WERI-Rb-1 (cell line): ENCODE measurements at regions not wholly inside any gene's neighbourhood (a gene's known extent, or its start where the extent isn't known, plus 50 kb on each side); places are given as distances from the start of the nearest gene placed in this dataset.

Source experiments
- DNase-seq: peaks from one replicate; pipeline ENCODE4 v3.0.0-alpha.2; 2020
- H3K27ac ChIP-seq: fragments of 250-450 bp; sonication (Bioruptor Pico); 2 replicates; pipeline ENCODE4 v1.5.1; 2020; ENCODE audit warnings: mild to moderate bottlenecking, moderate library complexity
- H3K27me3 ChIP-seq: fragments of 250-450 bp; sonication (Bioruptor Pico); 2 replicates; pipeline ENCODE4 v1.5.1; 2021; ENCODE audit warnings: mild to moderate bottlenecking, low read depth, moderate library complexity; ENCODE audit not compliant: insufficient read depth, severe bottlenecking
- H3K36me3 ChIP-seq: fragments of 250-450 bp; sonication (Bioruptor Pico); 2 replicates; pipeline ENCODE4 v1.5.1; 2020; ENCODE audit warnings: mild to moderate bottlenecking, moderate library complexity
- H3K4me3 ChIP-seq: 2 replicates; pipeline ENCODE4 v1.5.1; 2011; ENCODE audit warnings: low read depth, mild to moderate bottlenecking, control low read depth, low read length
- H3K9me3 ChIP-seq: fragments of 250-450 bp; sonication (Bioruptor Pico); 2 replicates; pipeline ENCODE4 v1.5.1; 2021; ENCODE audit warnings: mild to moderate bottlenecking, moderate library complexity; ENCODE audit not compliant: severe bottlenecking
- CTCF ChIP-seq: IDR thresholded peaks from 2 replicates; pipeline ENCODE4 v1.5.1; 2011; ENCODE audit warnings: low read depth, mild to moderate bottlenecking, control low read depth, inconsistent platforms, low read length

GRCh38 chr5:111854186-111854585, 97.2 kb upstream of the NREP start:
- Histone ChIP-seq H3K27ac (no peak overlapping the region), H3K4me3 (no peak overlapping the region), H3K36me3 (no peaks in the 10 kb centered on the region), H3K27me3 (no peaks in the 10 kb centered on the region), H3K9me3 (no peaks in the 10 kb centered on the region)
- no peak for TF ChIP-seq CTCF
- DNase-seq = no peak

- Histone ChIP-seq H3K27ac (no peak overlapping the region), H3K9me3 (no peaks in the 10 kb centered on the region), H3K36me3 (no peaks in the 10 kb centered on the region), H3K4me3 (no peak overlapping the region), H3K27me3 (no peaks in the 10 kb centered on the region)
- DNase-seq = no peak
- TF ChIP-seq CTCF = no peak
These were observed 96.8 kb upstream of the NREP start for GRCh38 chr5:111853748-111854147.

DNA sequence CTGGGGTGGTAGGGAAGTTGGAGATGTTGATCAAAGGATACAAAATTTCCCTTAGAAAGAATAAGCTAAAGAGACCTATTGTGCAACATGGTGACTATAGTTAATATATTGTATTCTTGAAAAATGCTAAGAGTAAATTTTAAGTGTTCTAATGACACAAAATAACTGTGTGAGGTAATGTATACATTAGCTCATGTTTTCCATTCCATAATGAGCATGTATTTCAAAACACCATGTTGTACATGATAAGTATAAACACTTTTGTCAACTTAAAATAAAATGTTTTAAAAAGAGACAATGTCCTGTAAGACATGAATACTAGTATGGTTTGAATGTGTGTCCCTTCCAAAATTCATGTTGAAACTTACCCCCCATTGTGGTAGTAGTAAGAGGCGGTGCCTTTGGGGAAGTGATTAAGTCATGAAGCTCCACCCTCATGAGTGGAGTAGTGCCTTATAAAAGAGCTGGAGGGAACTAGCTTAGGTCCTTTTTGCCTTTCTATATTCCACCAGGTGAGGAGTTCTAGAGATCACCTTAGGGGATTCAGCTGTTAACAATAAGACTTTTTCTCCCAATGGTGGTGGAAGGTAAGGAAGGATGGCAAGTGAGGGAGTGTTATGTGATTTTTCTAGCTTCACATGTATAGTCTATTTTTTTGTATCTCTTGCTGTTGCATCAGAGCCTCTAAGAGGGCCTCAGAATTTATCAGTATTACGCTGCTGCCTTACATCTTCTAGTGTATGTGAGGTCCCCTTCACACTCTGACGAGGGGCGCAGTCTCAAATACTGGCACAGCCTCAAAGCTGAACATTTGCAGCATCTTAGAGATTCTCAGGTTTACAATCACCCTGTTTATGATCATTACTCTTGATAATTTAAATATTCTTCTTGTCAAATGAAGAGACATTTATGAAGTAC, 94.9 kb upstream of the NREP start:
- Histone ChIP-seq H3K9me3 (no peaks in the 10 kb centered on the region), H3K27me3 (no peaks in the 10 kb centered on the region), H3K4me3 (no peak overlapping the region), H3K27ac (no peak overlapping the region), H3K36me3 (no peaks in the 10 kb centered on the region)
- no peak for DNase-seq
- no peak for TF ChIP-seq CTCF

DNA sequence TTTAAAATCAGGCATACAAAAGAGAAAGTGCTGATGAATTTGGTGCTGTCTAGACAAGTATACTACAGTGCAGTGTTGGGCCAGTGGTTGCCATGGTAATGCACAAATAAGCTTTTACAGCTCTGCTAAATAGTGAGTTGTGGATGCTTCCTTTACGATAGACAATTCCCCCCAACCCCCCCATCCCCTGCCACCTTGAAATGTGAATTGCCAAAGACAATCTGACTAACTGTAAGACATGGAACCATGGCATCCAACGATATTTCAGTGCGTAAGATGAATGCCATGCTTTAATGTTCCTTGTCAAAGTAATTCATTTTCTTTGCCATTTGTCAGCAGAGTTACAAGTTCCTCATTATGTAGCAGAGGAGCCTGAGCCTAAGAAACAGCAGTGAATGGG, 91.5 kb upstream of the NREP start:
- H3K27me3 ChIP-seq = no peaks in the 10 kb centered on the region
- H3K27ac ChIP-seq = no peak overlapping the region
- no peaks in the 10 kb centered on the region for H3K9me3 ChIP-seq
- DNase-seq = no peak
- H3K36me3 ChIP-seq = no peaks in the 10 kb centered on the region
- TF ChIP-seq CTCF = no peak
- no peak overlapping the region for H3K4me3 ChIP-seq

DNA sequence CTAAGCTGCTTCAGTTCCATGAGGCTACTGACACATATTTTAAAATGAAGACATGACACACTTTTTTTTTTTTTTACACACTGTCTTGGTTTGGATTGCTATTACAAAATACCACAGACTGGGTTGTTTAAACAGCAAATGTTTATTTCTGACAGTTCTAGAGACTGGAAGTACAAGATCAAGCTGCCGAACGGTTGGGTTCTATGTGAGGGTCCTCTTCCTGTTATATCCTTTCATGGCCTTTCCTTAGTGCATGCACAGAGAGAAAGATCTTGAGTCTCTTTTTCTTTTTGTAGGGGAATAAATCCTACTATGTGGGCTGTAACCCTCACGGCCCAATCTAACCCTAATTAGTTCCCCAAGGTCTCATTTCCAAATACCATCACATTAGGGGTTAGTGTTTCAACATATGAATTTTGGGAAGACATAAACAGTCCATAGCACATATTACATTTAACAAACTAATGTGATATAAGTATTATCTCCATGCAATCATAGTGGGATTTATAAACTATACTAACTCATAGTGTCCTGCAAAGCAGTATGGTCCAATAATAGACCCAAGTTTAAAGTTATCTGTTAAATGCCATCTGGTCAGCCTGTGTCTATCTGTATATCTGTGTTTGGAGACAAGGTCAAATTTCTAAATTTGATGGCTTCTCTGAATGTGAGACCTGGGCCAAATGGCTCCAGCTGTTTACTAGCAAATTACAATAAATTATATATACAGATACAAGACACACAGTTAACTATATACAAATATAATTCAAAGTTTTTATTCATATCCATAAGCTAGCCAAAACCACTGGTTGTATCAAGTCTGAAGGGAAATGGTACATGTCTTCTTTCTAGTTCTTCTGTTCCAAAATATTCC, 90.3 kb upstream of the NREP start:
- Histone ChIP-seq H3K36me3 (no peaks in the 10 kb centered on the region), H3K9me3 (no peaks in the 10 kb centered on the region), H3K4me3 (no peak overlapping the region), H3K27ac (no peak overlapping the region), H3K27me3 (no peaks in the 10 kb centered on the region)
- TF ChIP-seq CTCF = no peak
- DNase-seq = no peak
